ENCODE measurements at regions not wholly inside any gene's neighbourhood (a gene's known extent, or its start where the extent isn't known, plus 50 kb on each side); places are given as distances from the start of the nearest gene placed in this dataset.

DNA sequence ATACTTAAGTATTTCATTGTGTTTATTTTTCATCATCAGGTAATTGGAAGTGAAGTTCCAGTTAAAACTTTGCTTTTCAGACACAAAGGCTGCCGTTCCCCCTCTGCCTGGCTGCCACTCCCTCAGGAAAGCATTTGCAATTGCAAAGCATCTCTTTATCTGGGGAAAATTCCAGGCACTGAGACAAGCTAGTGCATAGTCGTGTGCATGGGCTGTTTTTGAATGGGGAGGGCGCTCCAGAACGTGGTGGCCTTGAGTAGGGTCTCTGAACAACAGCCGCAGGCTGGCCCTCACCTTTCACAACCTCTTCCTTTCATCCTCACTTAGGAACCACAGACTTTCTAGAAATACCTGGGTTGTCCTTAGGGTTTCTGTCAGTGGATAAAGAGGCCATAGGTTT, 285.1 kb upstream of the ADAMTS16 start:
- CTCF ChIA-PET = no interaction called here
- POLR2A ChIA-PET = no interaction called here
- no peak for DNase-seq (ENCODE audit: low read depth, low spot score)
- no peak overlapping the region for H3K4me3 ChIP-seq (ENCODE audit: low read depth, low read length)
- TF ChIP-seq, protein P1, sequence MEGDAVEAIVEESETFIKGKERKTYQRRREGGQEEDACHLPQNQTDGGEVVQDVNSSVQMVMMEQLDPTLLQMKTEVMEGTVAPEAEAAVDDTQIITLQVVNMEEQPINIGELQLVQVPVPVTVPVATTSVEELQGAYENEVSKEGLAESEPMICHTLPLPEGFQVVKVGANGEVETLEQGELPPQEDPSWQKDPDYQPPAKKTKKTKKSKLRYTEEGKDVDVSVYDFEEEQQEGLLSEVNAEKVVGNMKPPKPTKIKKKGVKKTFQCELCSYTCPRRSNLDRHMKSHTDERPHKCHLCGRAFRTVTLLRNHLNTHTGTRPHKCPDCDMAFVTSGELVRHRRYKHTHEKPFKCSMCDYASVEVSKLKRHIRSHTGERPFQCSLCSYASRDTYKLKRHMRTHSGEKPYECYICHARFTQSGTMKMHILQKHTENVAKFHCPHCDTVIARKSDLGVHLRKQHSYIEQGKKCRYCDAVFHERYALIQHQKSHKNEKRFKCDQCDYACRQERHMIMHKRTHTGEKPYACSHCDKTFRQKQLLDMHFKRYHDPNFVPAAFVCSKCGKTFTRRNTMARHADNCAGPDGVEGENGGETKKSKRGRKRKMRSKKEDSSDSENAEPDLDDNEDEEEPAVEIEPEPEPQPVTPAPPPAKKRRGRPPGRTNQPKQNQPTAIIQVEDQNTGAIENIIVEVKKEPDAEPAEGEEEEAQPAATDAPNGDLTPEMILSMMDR (IDR thresholded peaks at IDR 0.05; ENCODE audit: insufficient read depth, low read length, missing control alignments) = no peak

DNA sequence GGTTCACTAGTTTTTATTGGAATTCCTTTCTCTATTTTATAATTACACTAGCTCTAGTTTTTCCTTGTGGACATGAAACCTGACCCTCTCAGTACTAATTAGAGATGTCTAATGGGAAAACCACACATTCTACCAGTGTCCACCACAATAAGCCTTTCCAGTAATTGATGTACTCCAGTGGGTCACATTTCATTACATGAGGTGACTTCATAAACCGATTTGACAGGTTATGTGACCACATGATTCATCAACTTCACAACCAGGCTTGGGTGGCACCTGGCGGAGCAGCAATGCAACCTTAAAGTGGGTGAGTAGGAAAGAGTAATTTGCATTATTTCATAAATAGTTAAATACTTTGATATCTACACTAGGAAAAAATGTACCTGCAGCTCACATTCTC, 284.2 kb upstream of the ADAMTS16 start:
- POLR2A ChIA-PET = no interaction called here
- no peak overlapping the region for H3K4me3 ChIP-seq (ENCODE audit: low read depth, low read length)
- no peak for DNase-seq (ENCODE audit: low read depth, low spot score)
- TF ChIP-seq, protein P1 (IDR thresholded peaks at IDR 0.05; ENCODE audit: insufficient read depth, low read length, missing control alignments) = no peak
- CTCF ChIA-PET = no interaction called here

DNA sequence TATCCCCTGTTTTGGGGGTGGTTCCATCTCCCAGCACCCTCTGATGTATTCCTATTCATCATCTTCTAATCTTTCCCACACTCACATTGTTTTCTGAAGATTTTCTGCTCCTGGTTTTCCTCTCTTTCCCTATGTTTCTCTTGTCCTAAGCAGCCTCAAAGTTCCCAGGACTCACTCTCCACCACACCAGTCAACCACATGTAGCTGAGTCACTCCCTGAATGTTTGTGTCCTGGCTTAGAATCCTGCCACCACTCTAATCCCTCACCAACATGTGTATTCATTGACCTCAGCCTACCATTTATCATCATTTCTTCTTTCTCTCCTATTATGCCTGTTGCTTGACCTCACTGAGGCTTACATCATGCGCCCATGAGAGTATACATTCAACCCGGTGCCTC, 282.4 kb upstream of the ADAMTS16 start:
- ChIA-PET POLR2A (no interaction called here), CTCF (no interaction called here)
- no peak for DNase-seq (ENCODE audit: low read depth, low spot score)
- TF ChIP-seq, protein P1 (IDR thresholded peaks at IDR 0.05; ENCODE audit: insufficient read depth, low read length, missing control alignments) = no peak
- no peak overlapping the region for H3K4me3 ChIP-seq (ENCODE audit: low read depth, low read length)

DNA sequence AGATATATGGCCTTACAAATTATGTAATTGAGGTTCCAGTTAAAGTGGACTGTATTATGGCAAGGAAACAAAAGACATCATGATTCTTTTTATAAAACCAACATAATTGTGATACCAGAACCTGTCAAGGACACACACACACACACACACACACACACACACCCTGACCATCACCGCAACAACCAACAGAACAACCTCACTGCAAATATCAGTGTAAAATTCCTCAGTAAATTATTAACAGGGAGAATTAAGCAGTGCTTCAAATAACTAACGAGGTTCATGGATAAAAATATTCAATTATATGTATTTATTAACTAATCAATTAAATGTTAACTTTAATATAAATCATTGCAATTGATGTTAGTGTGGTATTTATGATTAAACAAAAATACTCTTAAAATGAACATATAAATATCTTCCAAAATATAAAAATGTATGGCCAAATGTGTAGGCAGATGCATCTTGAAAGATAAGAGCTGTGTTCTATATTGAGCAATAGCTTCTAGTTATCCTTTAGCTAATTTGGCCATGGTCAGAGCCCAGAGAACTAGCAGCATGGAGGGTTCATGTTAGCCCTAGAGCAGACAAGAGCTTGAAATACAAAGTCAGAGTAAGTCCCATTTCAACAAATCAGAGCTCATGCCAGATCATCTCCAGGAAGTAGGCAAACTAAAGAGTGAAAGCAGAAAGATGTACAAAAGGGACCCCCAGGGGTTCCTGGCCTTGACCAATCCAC, 280.5 kb upstream of the ADAMTS16 start:
- no peak overlapping the region for H3K4me3 ChIP-seq (ENCODE audit: low read depth, low read length)
- DNase-seq (ENCODE audit: low read depth, low spot score) = no peak
- ChIA-PET POLR2A (no interaction called here), CTCF (interaction anchor here (0.9 kb wide), 1 partner anchor 8 kb away, joined by 4 read pairs; no protein-coding TSS in a partner anchor)
- TF ChIP-seq, protein P1 (IDR thresholded peaks at IDR 0.05; ENCODE audit: insufficient read depth, low read length, missing control alignments) = no peak

DNA sequence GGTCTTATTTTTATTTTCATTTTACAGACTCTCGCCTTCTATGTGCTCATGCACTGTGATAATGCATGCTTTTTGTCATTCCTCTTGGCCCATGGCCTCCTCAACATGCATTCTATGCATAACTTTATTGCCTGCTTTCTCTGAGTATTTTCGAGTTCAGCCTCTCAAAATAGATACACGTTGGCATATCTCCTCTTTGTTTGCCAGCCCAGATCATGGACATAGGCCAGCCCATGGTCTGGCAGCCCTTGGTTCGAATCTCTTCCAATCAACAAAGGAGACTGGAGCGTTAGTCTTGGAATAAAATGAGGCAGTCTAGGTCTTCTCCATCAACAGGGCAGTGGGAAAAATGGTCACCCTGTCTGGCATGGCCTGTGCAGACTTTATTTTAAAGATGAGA, 279.5 kb upstream of the ADAMTS16 start:
- TF ChIP-seq, protein P1 (IDR thresholded peaks at IDR 0.05; ENCODE audit: insufficient read depth, low read length, missing control alignments) = no peak
- DNase-seq (ENCODE audit: low read depth, low spot score) = no peak
- no peak overlapping the region for H3K4me3 ChIP-seq (ENCODE audit: low read depth, low read length)
- POLR2A ChIA-PET = no interaction called here
- CTCF ChIA-PET = interaction anchor here (0.7 kb wide), 1 partner anchor 36 kb away, joined by 3 read pairs; no protein-coding TSS in a partner anchor

DNA sequence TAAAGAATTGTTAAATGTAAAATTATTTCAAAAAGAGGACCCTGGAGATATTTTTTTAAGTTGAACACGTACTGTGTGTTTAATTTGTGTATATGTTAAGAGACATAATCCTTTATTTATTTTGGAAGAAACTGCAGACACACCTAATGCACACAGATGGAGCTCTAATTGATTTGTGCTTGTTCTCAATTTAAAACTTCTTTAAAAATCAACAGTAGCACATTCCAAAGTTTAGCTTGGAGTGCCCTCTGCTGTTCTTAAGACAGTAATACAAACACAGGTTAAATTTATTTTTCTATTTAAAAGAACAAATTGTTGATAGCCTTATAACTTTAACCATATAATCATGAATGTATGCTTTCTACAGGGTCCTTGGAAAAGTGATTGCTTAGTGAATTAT, 277.6 kb upstream of the ADAMTS16 start:
- DNase-seq (ENCODE audit: low read depth, low spot score) = peak; percentile 0
- ChIA-PET CTCF (interaction anchor here (0.9 to 1.7 kb wide), 4 partner anchors 9 to 559 kb away, joined by 3 to 7 read pairs (median 4); partner anchors contain the start of gene ICE1), POLR2A (no interaction called here)
- TF ChIP-seq, protein P1 (IDR thresholded peaks at IDR 0.05; ENCODE audit: insufficient read depth, low read length, missing control alignments) = peak; percentile 26
- H3K4me3 ChIP-seq (ENCODE audit: low read depth, low read length) = no peak overlapping the region
